Neuronal stem cell (in vitro differentiated cells): ENCODE measurements at regions not wholly inside any gene's neighbourhood (a gene's known extent, or its start where the extent isn't known, plus 50 kb on each side); places are given as distances from the start of the nearest gene placed in this dataset.

Experiments
- DNase-seq: peaks from one replicate; pipeline ENCODE4 v3.0.0-alpha.2; 2013; ENCODE audit warnings: low spot score
- H2AFZ ChIP-seq: one replicate; pipeline ENCODE4 v1.6.1; 2013; ENCODE audit warnings: mild to moderate bottlenecking, low read length, inconsistent platforms
- H2AK5ac ChIP-seq: 2 replicates; pipeline ENCODE4 v1.6.1; 2013; ENCODE audit warnings: low read depth, mild to moderate bottlenecking, inconsistent platforms, low read length, moderate library complexity, mixed read lengths
- H2BK120ac ChIP-seq: 2 replicates; pipeline ENCODE4 v1.6.1; 2013; ENCODE audit warnings: low read depth, mild to moderate bottlenecking, inconsistent platforms, low read length, moderate library complexity, mixed read lengths
- H2BK12ac ChIP-seq: one replicate; pipeline ENCODE4 v1.6.1; 2013; ENCODE audit warnings: low read length, inconsistent platforms
- H2BK15ac ChIP-seq: 2 replicates; pipeline ENCODE4 v1.6.1; 2013; ENCODE audit warnings: mild to moderate bottlenecking, low read length, inconsistent platforms, mixed read lengths
- H2BK5ac ChIP-seq: one replicate; pipeline ENCODE4 v1.6.1; 2013; ENCODE audit warnings: inconsistent platforms, mild to moderate bottlenecking, low read length, moderate library complexity
- H3K14ac ChIP-seq: one replicate; pipeline ENCODE4 v1.6.1; 2013; ENCODE audit warnings: low read length, inconsistent platforms
- H3K18ac ChIP-seq: 2 replicates; pipeline ENCODE4 v1.6.1; 2013; ENCODE audit warnings: low read length, inconsistent platforms
- H3K23ac ChIP-seq: 2 replicates; pipeline ENCODE4 v1.6.1; 2013; ENCODE audit warnings: low read depth, mild to moderate bottlenecking, mixed read lengths, low read length, inconsistent platforms; ENCODE audit not compliant: poor library complexity
- H3K27ac ChIP-seq: replicated peaks from 3 replicates; pipeline ENCODE4 v1.5.1; 2013; ENCODE audit warnings: low read length, inconsistent platforms
- H3K27me3 ChIP-seq, 3 experiments: 2 replicates each; pipeline ENCODE4 v1.6.1; 2013; ENCODE audit warnings: low read length in 3 of 3, mild to moderate bottlenecking in 2 of 3, inconsistent platforms in 1 of 3, low read depth in 1 of 3, mixed read lengths in 1 of 3, moderate library complexity in 1 of 3; ENCODE audit not compliant: control insufficient read depth in 3 of 3, insufficient read depth in 3 of 3
- H3K36me3 ChIP-seq, 2 donors: replicated peaks in 1 of 2; 2 replicates each; pipeline ENCODE4 v1.6.1; 2013; ENCODE audit warnings: low read length in 2 of 2; ENCODE audit not compliant: control insufficient read depth in 2 of 2, insufficient read depth in 2 of 2
- H3K4ac ChIP-seq: 2 replicates; pipeline ENCODE4 v1.6.1; 2013; ENCODE audit warnings: inconsistent platforms, mild to moderate bottlenecking, low read length, moderate library complexity
- H3K4me1 ChIP-seq, 2 donors: 1 replicate in 1 of 2; 2 replicates in 1 of 2; pipeline ENCODE4 v1.6.1; 2013; ENCODE audit warnings: low read length in 2 of 2, low read depth in 1 of 2; ENCODE audit not compliant: control insufficient read depth in 2 of 2, insufficient read depth in 1 of 2
- H3K4me2 ChIP-seq: one replicate; pipeline ENCODE4 v1.6.1; 2013; ENCODE audit warnings: mild to moderate bottlenecking, low read length, inconsistent platforms; ENCODE audit not compliant: insufficient read depth, poor library complexity, severe bottlenecking
- H3K4me3 ChIP-seq, 2 donors: 2 replicates each; pipeline ENCODE4 v1.5.1; 2013; ENCODE audit warnings: low read length in 2 of 2, mild to moderate bottlenecking in 2 of 2, inconsistent platforms in 1 of 2, moderate library complexity in 1 of 2
- H3K79me1 ChIP-seq: one replicate; pipeline ENCODE4 v1.6.1; 2013; ENCODE audit warnings: low read depth, mild to moderate bottlenecking, inconsistent platforms, low read length, moderate library complexity
- H3K9ac ChIP-seq: one replicate; pipeline ENCODE4 v1.6.1; 2013; ENCODE audit warnings: mild to moderate bottlenecking, low read depth, low read length, inconsistent platforms; ENCODE audit not compliant: poor library complexity
- H3K9me3 ChIP-seq, 2 donors: replicated peaks in 1 of 2; 2 replicates each; pipeline versions ENCODE3 to v1.6.1; 2013; ENCODE audit warnings: low read length in 2 of 2, mild to moderate bottlenecking in 2 of 2, inconsistent platforms in 1 of 2, low read depth in 1 of 2, mixed read lengths in 1 of 2, moderate library complexity in 1 of 2; ENCODE audit not compliant: control insufficient read depth in 2 of 2, insufficient read depth in 1 of 2
- H4K8ac ChIP-seq: one replicate; pipeline ENCODE4 v1.6.1; 2013; ENCODE audit warnings: low read depth, mild to moderate bottlenecking, inconsistent platforms, low read length, moderate library complexity
- H4K91ac ChIP-seq: one replicate; pipeline ENCODE4 v1.6.1; 2013; ENCODE audit warnings: low read length, low read depth, mild to moderate bottlenecking, inconsistent platforms; ENCODE audit not compliant: poor library complexity
- WGBS, 2 donors: extraction: QIAGEN DNeasy Blood & Tissue Kit; methylation state at CpG; one replicate each; pipeline ENCODE4 v1.1.7; 2013; ENCODE audit warnings: missing lambda C conversion rate in 2 of 2, mixed read lengths in 1 of 2; ENCODE audit not compliant: insufficient read length in 2 of 2, insufficient replicate concordance in 1 of 2; ENCODE audit errors: extremely low coverage in 2 of 2; 5-methylcytosine and 5-hydroxymethylcytosine counted together

DNA sequence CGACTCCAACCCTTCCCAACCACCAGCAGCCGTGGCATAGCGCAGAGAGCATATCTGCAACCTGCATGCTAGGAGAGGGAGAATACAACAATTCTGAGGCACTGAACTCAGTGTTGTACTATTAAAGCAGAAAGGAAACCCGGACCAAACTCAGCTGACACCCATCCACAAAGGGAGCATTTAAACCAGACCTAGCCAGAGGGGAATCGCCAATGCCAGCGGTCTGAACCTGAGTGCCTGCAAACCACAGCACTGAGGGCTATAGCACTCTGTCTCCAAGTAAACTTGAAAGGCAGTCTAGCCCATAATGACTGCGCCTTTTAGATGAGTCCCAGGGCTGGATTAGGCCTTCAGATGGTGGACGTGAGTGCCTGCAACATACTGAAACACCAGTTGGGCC lies 494.4 kb upstream of the PTPRD start:
- H3K27ac ChIP-seq: no peak overlapping the region
- H2BK120ac ChIP-seq: no peak overlapping the region
- H2BK5ac ChIP-seq: no peak overlapping the region
- no peak overlapping the region for H4K91ac ChIP-seq
- no peak overlapping the region for H2AFZ ChIP-seq
- H4K8ac ChIP-seq: no peak overlapping the region
- no peak overlapping the region for H3K18ac ChIP-seq
- no peak overlapping the region for H2AK5ac ChIP-seq
- H2BK15ac ChIP-seq: no peak overlapping the region
- no CpG with 5 or more reads among the region's 8 CpGs for WGBS, 2 donors
- no peaks in the 10 kb centered on the region for H3K9me3 ChIP-seq
- H3K9ac ChIP-seq: no peak overlapping the region
- H3K4me3 ChIP-seq: no peak overlapping the region
- H3K4me2 ChIP-seq: no peak overlapping the region
- no peaks in the 10 kb centered on the region for H3K36me3 ChIP-seq
- H3K27me3 ChIP-seq: no peaks in the 10 kb centered on the region
- H3K4me1 ChIP-seq: no peaks in the 10 kb centered on the region
- H3K23ac ChIP-seq: no peak overlapping the region
- H3K4ac ChIP-seq: no peak overlapping the region
- no peak overlapping the region for H3K14ac ChIP-seq
- H2BK12ac ChIP-seq: no peak overlapping the region
- DNase-seq: no peak
- H3K79me1 ChIP-seq: no peaks in the 10 kb centered on the region

- WGBS, 2 donors: no CpG with 5 or more reads among the region's 3 CpGs
- Histone ChIP-seq H3K4me1 (no peaks in the 10 kb centered on the region), H3K4me3 (no peak overlapping the region), H3K14ac (no peak overlapping the region), H3K9ac (no peak overlapping the region), H4K91ac (no peak overlapping the region), H2AK5ac (no peak overlapping the region), H2BK15ac (no peak overlapping the region), H3K36me3 (no peaks in the 10 kb centered on the region), H4K8ac (no peak overlapping the region), H3K18ac (no peak overlapping the region), H2BK5ac (no peak overlapping the region), H3K4ac (no peak overlapping the region), H3K4me2 (no peak overlapping the region), H2BK12ac (no peak overlapping the region), H3K79me1 (no peaks in the 10 kb centered on the region), H3K27me3 (no peaks in the 10 kb centered on the region), H3K27ac (no peak overlapping the region), H3K23ac (no peak overlapping the region), H3K9me3 (no peaks in the 10 kb centered on the region), H2AFZ (no peak overlapping the region), H2BK120ac (no peak overlapping the region)
- no peak for DNase-seq
Measured at GRCh38 chr9:11128156-11128555, 515.4 kb upstream of the PTPRD start.

- Histone ChIP-seq H3K79me1 (no peaks in the 10 kb centered on the region), H3K9ac (no peak overlapping the region), H2BK12ac (no peak overlapping the region), H3K4me3 (no peak overlapping the region), H3K4ac (no peak overlapping the region), H2BK120ac (no peak overlapping the region), H4K91ac (no peak overlapping the region), H3K9me3 (no peaks in the 10 kb centered on the region), H2BK5ac (no peak overlapping the region), H2AK5ac (no peak overlapping the region), H2AFZ (no peak overlapping the region), H4K8ac (no peak overlapping the region), H3K27me3 (no peaks in the 10 kb centered on the region), H3K27ac (no peak overlapping the region), H3K14ac (no peak overlapping the region), H3K18ac (no peak overlapping the region), H3K4me1 (no peaks in the 10 kb centered on the region), H2BK15ac (no peak overlapping the region), H3K4me2 (no peak overlapping the region), H3K36me3 (no peaks in the 10 kb centered on the region), H3K23ac (no peak overlapping the region)
- no peak for DNase-seq
- WGBS, 2 donors: no CpG with 5 or more reads among the region's 3 CpGs
Measured at GRCh38 chr9:11135851-11136250, 523.0 kb upstream of the PTPRD start.

GRCh38 chr9:11141357-11141756 lies 528.6 kb upstream of the PTPRD start:
- no peak for DNase-seq
- H2BK12ac ChIP-seq: no peak overlapping the region
- no peaks in the 10 kb centered on the region for H3K27me3 ChIP-seq
- no peak overlapping the region for H3K27ac ChIP-seq
- no peak overlapping the region for H3K4me2 ChIP-seq
- H3K4me1 ChIP-seq: no peaks in the 10 kb centered on the region
- H2BK120ac ChIP-seq: no peak overlapping the region
- no peak overlapping the region for H3K23ac ChIP-seq
- H2AK5ac ChIP-seq: no peak overlapping the region
- no peak overlapping the region for H3K4ac ChIP-seq
- no peak overlapping the region for H3K14ac ChIP-seq
- H2BK5ac ChIP-seq: no peak overlapping the region
- no peaks in the 10 kb centered on the region for H3K36me3 ChIP-seq
- no peak overlapping the region for H4K91ac ChIP-seq
- WGBS, 2 donors: no CpG with 5 or more reads among the region's 3 CpGs
- H4K8ac ChIP-seq: no peak overlapping the region
- H3K9me3 ChIP-seq: no peaks in the 10 kb centered on the region
- H3K9ac ChIP-seq: no peak overlapping the region
- no peaks in the 10 kb centered on the region for H3K79me1 ChIP-seq
- H2BK15ac ChIP-seq: no peak overlapping the region
- H3K4me3 ChIP-seq: no peak overlapping the region
- H3K18ac ChIP-seq: no peak overlapping the region
- H2AFZ ChIP-seq: no peak overlapping the region
